ENCODE measurements at regions not wholly inside any gene's neighbourhood (a gene's known extent, or its start where the extent isn't known, plus 50 kb on each side); places are given as distances from the start of the nearest gene placed in this dataset.

DNA sequence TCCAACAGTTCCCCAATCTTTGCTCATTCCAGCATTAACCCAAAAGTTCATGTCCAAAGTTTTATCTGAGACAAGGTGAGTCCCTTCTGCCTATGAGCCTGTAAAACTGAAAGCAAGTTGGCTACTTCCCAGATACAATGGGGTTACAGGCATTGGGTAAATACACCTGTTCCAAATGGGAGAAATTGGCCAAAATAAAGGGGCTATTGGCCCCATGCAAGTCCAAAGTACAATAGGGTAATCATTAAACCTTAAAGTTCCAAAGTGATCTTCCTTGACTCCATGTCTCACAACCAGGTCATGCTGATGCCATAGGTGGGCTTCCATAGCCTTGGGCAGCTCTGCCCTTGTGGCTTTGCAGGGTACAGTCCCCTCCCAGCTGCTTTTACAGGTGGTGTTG is 511.7 kb upstream of the KLHL4 start:
- FAIRE-seq: no peak
- ChIA-PET RAD21 (ENCODE audit: unreplicated experiment) (no interaction called here), POLR2A (no interaction called here), SMC1A (ENCODE audit: uncharacterized antibody, unreplicated experiment) (no interaction called here), CTCF (no interaction called here)
- Histone ChIP-seq H4K20me1 (ENCODE audit: control insufficient read depth, insufficient read depth) (no peaks in the 10 kb centered on the region), H3K9ac (ENCODE audit: control insufficient read depth, insufficient read depth, low read length) (no peak overlapping the region), H3K79me2 (ENCODE audit: control insufficient read depth, insufficient read depth, low read length) (no peaks in the 10 kb centered on the region), H3K27me3 (replicated peaks in 1 of 2; ENCODE audit: control insufficient read depth in 2 of 2, insufficient read depth in 2 of 2, low read length in 1 of 2) (no peaks in the 10 kb centered on the region), H2AFZ (ENCODE audit: control insufficient read depth, low read depth, low read length) (no peak overlapping the region), H3K4me2 (ENCODE audit: control insufficient read depth, insufficient read depth) (no peak overlapping the region), H3K9me3 (replicated peaks; ENCODE audit: control insufficient read depth, insufficient read depth, low read length) (no peaks in the 10 kb centered on the region), H3K4me1 (ENCODE audit: control insufficient read depth, insufficient read depth, low read length) (no peaks in the 10 kb centered on the region), H3K27ac (ENCODE audit: control insufficient read depth, insufficient read depth) (no peak overlapping the region), H3K36me3 (ENCODE audit: control insufficient read depth in 2 of 2, insufficient read depth in 2 of 2, low read length in 1 of 2) (no peaks in the 10 kb centered on the region), H3K4me3 (no peak overlapping the region)
- TF ChIP-seq BCL11A (IDR thresholded peaks at IDR 0.05; ENCODE audit: low read depth, low read length): no peak
- TF ChIP-seq POLR2AphosphoS5 (IDR thresholded peaks at IDR 0.05; ENCODE audit: low read length): no peak
- TF ChIP-seq KAT2A (conservative IDR thresholded peaks at IDR 0.05; ENCODE audit: control insufficient read depth, low read depth, low read length): no peak
- no peak for TF ChIP-seq RELA (IDR thresholded peaks at IDR 0.05; ENCODE audit: borderline replicate concordance, partially characterized antibody)
- no peak for TF ChIP-seq POLR2AphosphoS2 (IDR thresholded peaks at IDR 0.05; ENCODE audit: low read depth, low read length)
- TF ChIP-seq WRNIP1 (IDR thresholded peaks at IDR 0.05; ENCODE audit: borderline replicate concordance, low read depth, low read length): no peak
- no peak for TF ChIP-seq MYB (IDR thresholded peaks at IDR 0.05; ENCODE audit: borderline replicate concordance, low read depth, low read length)
- no peak for TF ChIP-seq HDAC6 (IDR thresholded peaks at IDR 0.05; ENCODE audit: unreplicated experiment)
- TF ChIP-seq, protein P1, sequence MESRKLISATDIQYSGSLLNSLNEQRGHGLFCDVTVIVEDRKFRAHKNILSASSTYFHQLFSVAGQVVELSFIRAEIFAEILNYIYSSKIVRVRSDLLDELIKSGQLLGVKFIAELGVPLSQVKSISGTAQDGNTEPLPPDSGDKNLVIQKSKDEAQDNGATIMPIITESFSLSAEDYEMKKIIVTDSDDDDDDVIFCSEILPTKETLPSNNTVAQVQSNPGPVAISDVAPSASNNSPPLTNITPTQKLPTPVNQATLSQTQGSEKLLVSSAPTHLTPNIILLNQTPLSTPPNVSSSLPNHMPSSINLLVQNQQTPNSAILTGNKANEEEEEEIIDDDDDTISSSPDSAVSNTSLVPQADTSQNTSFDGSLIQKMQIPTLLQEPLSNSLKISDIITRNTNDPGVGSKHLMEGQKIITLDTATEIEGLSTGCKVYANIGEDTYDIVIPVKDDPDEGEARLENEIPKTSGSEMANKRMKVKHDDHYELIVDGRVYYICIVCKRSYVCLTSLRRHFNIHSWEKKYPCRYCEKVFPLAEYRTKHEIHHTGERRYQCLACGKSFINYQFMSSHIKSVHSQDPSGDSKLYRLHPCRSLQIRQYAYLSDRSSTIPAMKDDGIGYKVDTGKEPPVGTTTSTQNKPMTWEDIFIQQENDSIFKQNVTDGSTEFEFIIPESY (IDR thresholded peaks at IDR 0.05): no peak
- TF ChIP-seq CBX5 (IDR thresholded peaks at IDR 0.05; ENCODE audit: low read depth): no peak
- TF ChIP-seq POLR2A (IDR thresholded peaks at IDR 0.05; ENCODE audit: low read depth, low read length): no peak
- TF ChIP-seq ZNF207 (IDR thresholded peaks at IDR 0.05; ENCODE audit: borderline replicate concordance): no peak
- TF ChIP-seq, protein P2, sequence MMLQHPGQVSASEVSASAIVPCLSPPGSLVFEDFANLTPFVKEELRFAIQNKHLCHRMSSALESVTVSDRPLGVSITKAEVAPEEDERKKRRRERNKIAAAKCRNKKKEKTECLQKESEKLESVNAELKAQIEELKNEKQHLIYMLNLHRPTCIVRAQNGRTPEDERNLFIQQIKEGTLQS (IDR thresholded peaks at IDR 0.05; ENCODE audit: borderline replicate concordance, extremely low read depth, low read depth, low read length): no peak
- TF ChIP-seq SP1 (IDR thresholded peaks at IDR 0.05; ENCODE audit: low read depth, low read length): no peak
- no peak for TF ChIP-seq IKZF2 (IDR thresholded peaks at IDR 0.05)
- TF ChIP-seq SIX5 (IDR thresholded peaks at IDR 0.05; ENCODE audit: low read depth, low read length, severe bottlenecking): no peak
- in situ Hi-C loops (cut with MboI): no loop called here
- no TSS peak for BruUV-seq (replicated peaks)
- DNase-seq (ENCODE audit: low read depth, low spot score): no peak
- intact Hi-C loops (cut with micrococcal nuclease; ENCODE audit: unreplicated experiment): no loop called here
- ATAC-seq: no peak
